LNCaP clone FGC (cell line): ENCODE measurements at regions not wholly inside any gene's neighbourhood (a gene's known extent, or its start where the extent isn't known, plus 50 kb on each side); places are given as distances from the start of the nearest gene placed in this dataset.

Source experiments
- DNase-seq: peaks from one replicate; pipeline ENCODE4 v3.0.0-alpha.2; 2011; ENCODE audit warnings: low read depth
- H3K4me3 ChIP-seq: 2 replicates; pipeline ENCODE4 v1.5.1; 2011; ENCODE audit warnings: mild to moderate bottlenecking, low read depth, low read length, control low read depth
- TF ChIP-seq, protein P1 (sequence below): IDR thresholded peaks from 2 replicates; pipeline ENCODE4 v1.5.1; 2012; ENCODE audit warnings: mild to moderate bottlenecking; ENCODE audit not compliant: control insufficient read depth, insufficient read depth; ENCODE audit errors: extremely low read depth

GRCh38 chr11:104713401-104713800, 184.9 kb downstream of the CASP12 start:
- H3K4me3 ChIP-seq: no peak overlapping the region
- TF ChIP-seq, protein P1, sequence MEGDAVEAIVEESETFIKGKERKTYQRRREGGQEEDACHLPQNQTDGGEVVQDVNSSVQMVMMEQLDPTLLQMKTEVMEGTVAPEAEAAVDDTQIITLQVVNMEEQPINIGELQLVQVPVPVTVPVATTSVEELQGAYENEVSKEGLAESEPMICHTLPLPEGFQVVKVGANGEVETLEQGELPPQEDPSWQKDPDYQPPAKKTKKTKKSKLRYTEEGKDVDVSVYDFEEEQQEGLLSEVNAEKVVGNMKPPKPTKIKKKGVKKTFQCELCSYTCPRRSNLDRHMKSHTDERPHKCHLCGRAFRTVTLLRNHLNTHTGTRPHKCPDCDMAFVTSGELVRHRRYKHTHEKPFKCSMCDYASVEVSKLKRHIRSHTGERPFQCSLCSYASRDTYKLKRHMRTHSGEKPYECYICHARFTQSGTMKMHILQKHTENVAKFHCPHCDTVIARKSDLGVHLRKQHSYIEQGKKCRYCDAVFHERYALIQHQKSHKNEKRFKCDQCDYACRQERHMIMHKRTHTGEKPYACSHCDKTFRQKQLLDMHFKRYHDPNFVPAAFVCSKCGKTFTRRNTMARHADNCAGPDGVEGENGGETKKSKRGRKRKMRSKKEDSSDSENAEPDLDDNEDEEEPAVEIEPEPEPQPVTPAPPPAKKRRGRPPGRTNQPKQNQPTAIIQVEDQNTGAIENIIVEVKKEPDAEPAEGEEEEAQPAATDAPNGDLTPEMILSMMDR: no peak
- DNase-seq: no peak

- TF ChIP-seq, protein P1: no peak
- no peak for DNase-seq
Observed at GRCh38 chr11:104705490-104706190, 192.6 kb downstream of the CASP12 start.

GRCh38 chr11:104704888-104705287, 193.4 kb downstream of the CASP12 start:
- TF ChIP-seq, protein P1: no peak
- no peak for DNase-seq
- no peak overlapping the region for H3K4me3 ChIP-seq

More at GRCh38 chr11:104705490-104706190, 192.6 kb downstream of the CASP12 start:
- no peak overlapping the region for H3K4me3 ChIP-seq

- no peak overlapping the region for H3K4me3 ChIP-seq
- TF ChIP-seq, protein P1: no peak
- no peak for DNase-seq
Observed at GRCh38 chr11:104704146-104704830, 194.0 kb downstream of the CASP12 start.

GRCh38 chr11:104700609-104701008, 197.7 kb downstream of the CASP12 start:
- H3K4me3 ChIP-seq: no peak overlapping the region
- DNase-seq: no peak
- TF ChIP-seq, protein P1: no peak

DNA sequence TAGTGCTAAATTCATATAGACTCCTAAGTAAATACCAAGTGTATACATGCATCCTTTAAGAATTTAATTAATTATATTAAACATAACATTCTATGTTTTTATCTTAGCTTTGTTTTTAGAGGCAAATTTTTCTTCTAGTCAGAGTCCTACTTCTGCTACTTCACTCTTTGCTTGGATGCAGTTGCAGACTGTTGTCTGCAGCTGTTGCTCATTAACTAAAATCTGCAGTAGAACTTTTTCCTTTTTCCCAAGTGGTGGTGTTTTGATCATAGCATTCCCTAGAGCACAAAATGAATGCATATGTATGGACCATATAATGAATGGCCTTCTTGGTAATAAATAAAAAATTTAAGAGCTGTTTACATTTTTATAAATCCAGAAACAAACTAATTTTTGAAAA, 198.3 kb downstream of the CASP12 start:
- no peak overlapping the region for H3K4me3 ChIP-seq
- DNase-seq: no peak
- TF ChIP-seq, protein P1: no peak

DNA sequence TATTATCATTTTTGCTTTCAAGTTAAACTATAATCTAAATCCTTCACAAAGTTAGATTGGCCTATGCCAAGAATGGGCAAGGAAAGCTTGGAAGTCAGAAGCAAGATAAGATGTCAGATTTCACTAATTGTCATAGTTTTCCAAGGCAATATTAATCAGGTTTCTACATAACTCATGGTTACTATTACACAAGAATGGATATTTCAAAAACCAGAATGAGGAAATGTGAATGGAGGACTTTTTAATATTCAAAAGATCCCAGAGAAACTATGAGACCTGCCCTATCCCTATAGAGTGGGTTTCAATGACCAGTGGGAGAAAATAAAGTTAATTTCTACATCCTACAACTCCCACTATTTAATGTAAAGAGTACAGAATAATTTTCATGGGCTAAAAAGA, 203.2 kb downstream of the CASP12 start:
- TF ChIP-seq, protein P1: no peak
- DNase-seq: no peak
- no peak overlapping the region for H3K4me3 ChIP-seq
